HepG2 (cell line): ENCODE measurements at regions not wholly inside any gene's neighbourhood (a gene's known extent, or its start where the extent isn't known, plus 50 kb on each side); places are given as distances from the start of the nearest gene placed in this dataset.

Experiments
- ATAC-seq: fragments of 200-7000 bp; cut with Tn5 transposase; 3 replicates; pipeline ENCODE4 v1.9.1; 2020; ENCODE audit warnings: mild to moderate bottlenecking, moderate library complexity
- BruUV-seq: library from RNA; stranded (reverse); fragments of 400-500 nt; replicated peaks from 2 replicates; lab custom pipeline; 2021; lab: Mats Ljungman, UMichigan
- CTCF ChIA-PET: fragments of 300-600 bp; formaldehyde crosslinking; extraction: SDS; loops from one replicate; lab custom pipeline; 2021; ENCODE audit warnings: low total read pairs, inconsistent platforms, low intra/inter-chr PET ratio; lab: Yijun Ruan, JAX
- POLR2A ChIA-PET: fragments of 350-600 bp; sonication (Branson Sonifier 250); formaldehyde crosslinking; loops from one replicate; lab custom pipeline; 2020; ENCODE audit warnings: antibody characterized with exemption, inconsistent platforms; lab: Yijun Ruan, JAX
- DNase-seq: peaks from one replicate; pipeline ENCODE4 v3.0.0-alpha.2; 2015; ENCODE audit warnings: low spot score
- FAIRE-seq: peaks from 3 replicates; lab custom pipeline; 2011; peaks lifted over from hg19 to GRCh38; lab: Jason Lieb, UNC
- H2AFZ ChIP-seq: one replicate; pipeline ENCODE4 v1.6.1; 2011; ENCODE audit warnings: low read length, inconsistent platforms
- H3K27ac ChIP-seq: fragments of 300-600 bp; 3 replicates; pipeline ENCODE4 v1.8.0; 2011; ENCODE audit warnings: mixed run types, mild to moderate bottlenecking, mixed read lengths, low read length, inconsistent platforms; ENCODE audit not compliant: insufficient read depth; ENCODE audit errors: extremely low read length
- H3K27me3 ChIP-seq, 2 experiments: fragments of 200-600 bp in 1 of 2; 2 replicates in 1 of 2; 3 replicates in 1 of 2; pipeline versions ENCODE4 v1.6.0 to v1.8.0; 2011; ENCODE audit warnings: low read length in 2 of 2, mild to moderate bottlenecking in 2 of 2, moderate library complexity in 2 of 2, inconsistent platforms in 1 of 2; ENCODE audit not compliant: insufficient read depth in 2 of 2, control insufficient read depth in 1 of 2
- H3K36me3 ChIP-seq, 2 experiments: fragments of 200-600 bp in 1 of 2; replicated peaks in 1 of 2; 2 replicates in 1 of 2; 3 replicates in 1 of 2; pipeline versions ENCODE4 v1.5.1 to v1.8.0; 2011; ENCODE audit warnings: low read length in 2 of 2, inconsistent platforms in 1 of 2; ENCODE audit not compliant: insufficient read depth in 2 of 2, control insufficient read depth in 1 of 2
- H3K4me1 ChIP-seq: 2 replicates; pipeline ENCODE4 v1.5.1; 2012; ENCODE audit warnings: low read length, inconsistent platforms; ENCODE audit not compliant: insufficient read depth
- H3K4me2 ChIP-seq: 2 replicates; pipeline ENCODE4 v1.6.0; 2011; ENCODE audit warnings: low read depth, low read length, inconsistent platforms
- H3K4me3 ChIP-seq, 3 experiments: fragments of 200-600 bp in 1 of 3; sonication (generic), shearing (Covaris generic) in 1 of 3; replicated peaks in 1 of 3; 2 replicates each; pipeline ENCODE4 v1.5.1; 2011 to 2016; ENCODE audit warnings: low read length in 3 of 3, inconsistent platforms in 2 of 3, low read depth in 2 of 3, mild to moderate bottlenecking in 2 of 3, control low read depth in 1 of 3, mixed read lengths in 1 of 3; ENCODE audit not compliant: insufficient read depth in 1 of 3
- H3K79me2 ChIP-seq: one replicate; pipeline ENCODE4 v1.6.1; 2011; ENCODE audit warnings: low read length, inconsistent platforms; ENCODE audit not compliant: insufficient read depth
- H3K9ac ChIP-seq: 2 replicates; pipeline ENCODE4 v1.6.0; 2011; ENCODE audit warnings: mild to moderate bottlenecking, low read depth, low read length, inconsistent platforms; ENCODE audit not compliant: insufficient read depth
- H3K9me3 ChIP-seq: 2 replicates; pipeline ENCODE4 v1.5.1; 2012; ENCODE audit warnings: mild to moderate bottlenecking, low read length
- H4K20me1 ChIP-seq: 2 replicates; pipeline ENCODE4 v1.6.0; 2011; ENCODE audit warnings: inconsistent platforms, mild to moderate bottlenecking, low read length, moderate library complexity; ENCODE audit not compliant: insufficient read depth
- AFF4 ChIP-seq: sonication (generic); formaldehyde crosslinking; IDR thresholded peaks from 2 replicates; pipeline ENCODE4 v1.4.0; 2020; ENCODE audit warnings: missing genetic modification reagents
- IKZF5 ChIP-seq: IDR thresholded peaks from 2 replicates; pipeline ENCODE4 v1.6.1; 2018; ENCODE audit warnings: missing genetic modification reagents, mild to moderate bottlenecking, missing compliant biosample characterization
- ISX ChIP-seq: sonication (generic); formaldehyde crosslinking; conservative IDR thresholded peaks from 2 replicates; pipeline ENCODE4 v1.5.0; 2020; ENCODE audit warnings: missing genetic modification reagents
- JUND ChIP-seq: sonication (generic); formaldehyde crosslinking; IDR thresholded peaks from 2 replicates; pipeline ENCODE4 v1.8.0; 2022; ENCODE audit warnings: mild to moderate bottlenecking, missing genetic modification reagents
- KDM3A ChIP-seq: IDR thresholded peaks from 2 replicates; pipeline ENCODE4 v1.6.1; 2018; ENCODE audit warnings: low read depth, missing compliant biosample characterization
- SRSF4 ChIP-seq: fragments of 200-400 bp; formaldehyde crosslinking; IDR thresholded peaks from one replicate; pipeline ENCODE4 v1.6.1; 2018; ENCODE audit warnings: mild to moderate bottlenecking, low read depth, low read length, moderate library complexity; ENCODE audit not compliant: poor library complexity, severe bottlenecking
- ZFP36 ChIP-seq: fragments of 150-350 bp; IDR thresholded peaks from 2 replicates; pipeline ENCODE4 v1.6.1; 2018; ENCODE audit warnings: borderline replicate concordance, low read length, low read depth; ENCODE audit not compliant: partially characterized antibody
- WGBS: methylation state at CpG from one replicate; pipeline ENCODE4 v1.1.6; 2017; ENCODE audit warnings: low lambda C conversion rate; 5-methylcytosine and 5-hydroxymethylcytosine counted together
- in situ Hi-C: cut with HindIII; loops from 2 replicates; pipeline ENCODE4 v1.10.0; 2017; ENCODE audit warnings: low pct_unique_long_range_greater_than_20kb; ENCODE audit not compliant: extremely low pct_ligation_motif_present
- intact Hi-C: fragments of 100-400 bp; cut with micrococcal nuclease; formaldehyde crosslinking; loops from one replicate; pipeline ENCODE4 v1.10.0; 2022; ENCODE audit not compliant: unreplicated experiment

- ATAC-seq = no peak
- no peak overlapping the region for H3K9ac ChIP-seq
- no peak overlapping the region for H3K27ac ChIP-seq
- no peak overlapping the region for H3K4me3 ChIP-seq
- POLR2A ChIA-PET = no interaction called here
- no peaks in the 10 kb centered on the region for H3K4me1 ChIP-seq
- H2AFZ ChIP-seq = no peak overlapping the region
- in situ Hi-C loops = no loop called here
- DNase-seq = no peak
- intact Hi-C loops = no loop called here
- no peaks in the 10 kb centered on the region for H3K36me3 ChIP-seq
- no peaks in the 10 kb centered on the region for H3K9me3 ChIP-seq
- H3K27me3 ChIP-seq = no peaks in the 10 kb centered on the region
- FAIRE-seq = no peak
- no peak for TF ChIP-seq JUND (CRISPR knock-in tag)
- no peak for TF ChIP-seq SRSF4
- TF ChIP-seq ZFP36 = no peak
- TF ChIP-seq KDM3A = no peak
- no peak for TF ChIP-seq IKZF5 (CRISPR knock-in tag)
- no peak for TF ChIP-seq ISX (CRISPR knock-in tag)
- TF ChIP-seq AFF4 = no peak
- no TSS peak for BruUV-seq
- H3K79me2 ChIP-seq = no peaks in the 10 kb centered on the region
- H3K4me2 ChIP-seq = no peak overlapping the region
- CTCF ChIA-PET = no interaction called here
- H4K20me1 ChIP-seq = no peaks in the 10 kb centered on the region
- 0% methylated on average over 1 of the region's 1 CpG for WGBS
These were observed 103.9 kb downstream of the CRPPA start for GRCh38 chr7:16317406-16317805.
